OCI-LY3 (cell line): ENCODE measurements at regions not wholly inside any gene's neighbourhood (a gene's known extent, or its start where the extent isn't known, plus 50 kb on each side); places are given as distances from the start of the nearest gene placed in this dataset.

Experiments
- EZH2phosphoT487 ChIP-seq: fragments of 200-600 bp; shearing (Covaris generic); IDR thresholded peaks from 2 replicates; pipeline ENCODE4 v1.6.1; 2018; ENCODE audit warnings: antibody characterized with exemption, mixed run types, low read depth
- TF ChIP-seq, protein P1 (sequence below): fragments of 200-600, 300-600 bp; sonication (generic); IDR thresholded peaks from 2 replicates; pipeline ENCODE4 v1.5.1; 2014; ENCODE audit warnings: antibody characterized with exemption, low read length, low read depth

DNA sequence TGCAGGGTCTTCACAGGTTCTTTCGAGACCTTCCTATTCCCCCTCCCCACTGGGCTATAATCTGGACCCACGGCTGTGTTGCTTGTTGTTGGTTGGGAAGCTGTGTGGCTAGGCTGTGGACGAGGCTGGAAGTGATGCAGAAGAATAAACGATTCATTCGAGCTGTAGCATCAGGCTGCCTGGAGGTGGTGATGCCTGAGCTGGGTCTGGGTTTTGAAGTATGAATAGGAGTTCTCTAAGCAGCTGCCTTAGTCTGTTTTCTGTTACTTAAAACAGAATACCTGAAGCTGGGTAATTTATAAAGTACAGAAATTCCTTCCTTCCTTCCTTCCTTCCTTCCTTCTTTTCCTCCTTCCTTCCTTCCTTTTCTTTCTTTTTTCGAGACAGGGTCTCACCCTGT lies 126.5 kb upstream of the ZEB1 start:
- TF ChIP-seq, protein P1, sequence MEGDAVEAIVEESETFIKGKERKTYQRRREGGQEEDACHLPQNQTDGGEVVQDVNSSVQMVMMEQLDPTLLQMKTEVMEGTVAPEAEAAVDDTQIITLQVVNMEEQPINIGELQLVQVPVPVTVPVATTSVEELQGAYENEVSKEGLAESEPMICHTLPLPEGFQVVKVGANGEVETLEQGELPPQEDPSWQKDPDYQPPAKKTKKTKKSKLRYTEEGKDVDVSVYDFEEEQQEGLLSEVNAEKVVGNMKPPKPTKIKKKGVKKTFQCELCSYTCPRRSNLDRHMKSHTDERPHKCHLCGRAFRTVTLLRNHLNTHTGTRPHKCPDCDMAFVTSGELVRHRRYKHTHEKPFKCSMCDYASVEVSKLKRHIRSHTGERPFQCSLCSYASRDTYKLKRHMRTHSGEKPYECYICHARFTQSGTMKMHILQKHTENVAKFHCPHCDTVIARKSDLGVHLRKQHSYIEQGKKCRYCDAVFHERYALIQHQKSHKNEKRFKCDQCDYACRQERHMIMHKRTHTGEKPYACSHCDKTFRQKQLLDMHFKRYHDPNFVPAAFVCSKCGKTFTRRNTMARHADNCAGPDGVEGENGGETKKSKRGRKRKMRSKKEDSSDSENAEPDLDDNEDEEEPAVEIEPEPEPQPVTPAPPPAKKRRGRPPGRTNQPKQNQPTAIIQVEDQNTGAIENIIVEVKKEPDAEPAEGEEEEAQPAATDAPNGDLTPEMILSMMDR, result no peak
- no peak for TF ChIP-seq EZH2phosphoT487
